ENCODE measurements at regions not wholly inside any gene's neighbourhood (a gene's known extent, or its start where the extent isn't known, plus 50 kb on each side); places are given as distances from the start of the nearest gene placed in this dataset.

- CTCF ChIA-PET (ENCODE audit: partially characterized antibody): interaction anchor here (0.6 to 8.2 kb wide), 9 partner anchors 10 to 297 kb away, joined by 3 to 77 read pairs (median 3); no protein-coding TSS in a partner anchor
- H3K9me3 ChIP-seq (ENCODE audit: insufficient read depth in 2 of 2, low read depth in 1 of 2, low read length in 1 of 2): no peaks in the 10 kb centered on the region
- no peaks in the 10 kb centered on the region for H4K20me1 ChIP-seq (replicated peaks in 1 of 2; ENCODE audit: control insufficient read depth in 1 of 2, insufficient read depth in 2 of 2, low read length in 2 of 2)
- H4K91ac ChIP-seq (replicated peaks; ENCODE audit: insufficient read length, low read length): no peak overlapping the region
- H4K5ac ChIP-seq (ENCODE audit: insufficient read length, low read depth, low read length): no peak overlapping the region
- H3K4me3 ChIP-seq (ENCODE audit: extremely low read depth in 1 of 4, insufficient read depth in 2 of 4, low read depth in 3 of 4, low read length in 4 of 4): no peak overlapping the region
- H2BK20ac ChIP-seq (ENCODE audit: low read length): no peak overlapping the region
- no peak overlapping the region for H3K56ac ChIP-seq (replicated peaks; ENCODE audit: insufficient read length, low read depth, low read length)
- no peak overlapping the region for H3K18ac ChIP-seq (ENCODE audit: extremely low read depth, low read length)
- POLR2A ChIA-PET (ENCODE audit: partially characterized antibody): no interaction called here
- no peak overlapping the region for H3K4me2 ChIP-seq (ENCODE audit: insufficient read depth in 1 of 2, low read depth in 2 of 2, low read length in 2 of 2)
- no peak overlapping the region for H3K9ac ChIP-seq (replicated peaks in 1 of 4; ENCODE audit: extremely low read depth in 1 of 4, low read depth in 3 of 4, low read length in 3 of 4)
- no peaks in the 10 kb centered on the region for H3K79me2 ChIP-seq (ENCODE audit: control insufficient read depth in 1 of 2, insufficient read depth in 2 of 2, low read length in 2 of 2)
- H3K36me3 ChIP-seq (ENCODE audit: control insufficient read depth in 2 of 4, insufficient read depth in 4 of 4, low read length in 3 of 4): no peaks in the 10 kb centered on the region
- no peak overlapping the region for H2BK5ac ChIP-seq (ENCODE audit: low read depth, low read length)
- H3K14ac ChIP-seq (ENCODE audit: insufficient read length): no peak overlapping the region
- no peak overlapping the region for H3K4ac ChIP-seq (replicated peaks; ENCODE audit: insufficient read length, low read depth, low read length)
- no peak for TF ChIP-seq KDM1A (IDR thresholded peaks at IDR 0.05; ENCODE audit: borderline replicate concordance, low read length)
- no peak for TF ChIP-seq JUND (IDR thresholded peaks at IDR 0.05; ENCODE audit: low read length)
- TF ChIP-seq HDAC2 (IDR thresholded peaks at IDR 0.05; ENCODE audit: borderline replicate concordance in 1 of 2, low read depth in 2 of 2, low read length in 2 of 2): no peak
- TF ChIP-seq GTF2F1 (IDR thresholded peaks at IDR 0.05; ENCODE audit: borderline replicate concordance, low read depth, low read length): no peak
- no peak for TF ChIP-seq SP1 (IDR thresholded peaks at IDR 0.05; ENCODE audit: low read depth, low read length)
- no peak for TF ChIP-seq SIX5 (IDR thresholded peaks at IDR 0.05; ENCODE audit: low read depth, low read length)
- no peak for TF ChIP-seq CREB1 (IDR thresholded peaks at IDR 0.05)
- no peak for TF ChIP-seq CBX5 (IDR thresholded peaks at IDR 0.05; ENCODE audit: low read depth, low read length)
- no peak for TF ChIP-seq SP2 (IDR thresholded peaks at IDR 0.05; ENCODE audit: low read length)
- no peak for TF ChIP-seq POLR2A (IDR thresholded peaks at IDR 0.05; ENCODE audit: control extremely low read depth in 1 of 2, low read depth in 2 of 2, low read length in 2 of 2)
- no peak for TF ChIP-seq TAF7 (optimal IDR thresholded peaks at IDR 0.05; ENCODE audit: borderline replicate concordance, low read depth, low read length)
- no peak for TF ChIP-seq POU5F1 (IDR thresholded peaks at IDR 0.05; ENCODE audit: low read depth, low read length)
- no peak for TF ChIP-seq EZH2 (IDR thresholded peaks at IDR 0.05; ENCODE audit: low read depth, low read length, severe bottlenecking)
- no peak for TF ChIP-seq SIN3A (conservative IDR thresholded peaks at IDR 0.05 in 1 of 2, IDR thresholded peaks at IDR 0.05 in 1 of 2; ENCODE audit: low read depth in 1 of 2, low read length in 2 of 2)
- no peak for TF ChIP-seq RFX5 (IDR thresholded peaks at IDR 0.05; ENCODE audit: borderline replicate concordance, low read depth, low read length)
- no peaks in the 10 kb centered on the region for H3K23me2 ChIP-seq (ENCODE audit: low read depth, low read length)
- no peak overlapping the region for H4K8ac ChIP-seq (ENCODE audit: extremely low read depth, insufficient read depth, low read length)
- no peak overlapping the region for H3K27ac ChIP-seq (ENCODE audit: low read depth, low read length)
- FAIRE-seq (no peak), DNase-seq (ENCODE audit: low read depth in 1 of 2, low spot score in 2 of 2) (no peak)
- H3K4me1 ChIP-seq (replicated peaks in 1 of 4; ENCODE audit: control insufficient read depth in 3 of 4, insufficient read depth in 4 of 4, low read length in 3 of 4): peaks cover 0 to 3% (median 1%) of the 10 kb centered on the region in 4 experiments; a peak in 4 of 7 replicates
- H2BK15ac ChIP-seq (ENCODE audit: low read length): no peak overlapping the region
- H3K23ac ChIP-seq (ENCODE audit: insufficient read length): no peak overlapping the region
- no peak overlapping the region for H2AK5ac ChIP-seq (ENCODE audit: low read depth, low read length)
- no peaks in the 10 kb centered on the region for H3K79me1 ChIP-seq (ENCODE audit: low read depth, low read length)
- H2BK12ac ChIP-seq (ENCODE audit: low read depth, low read length): no peak overlapping the region
- H2BK120ac ChIP-seq (replicated peaks; ENCODE audit: low read depth, low read length): no peak overlapping the region
- H2AFZ ChIP-seq (ENCODE audit: low read length): no peak overlapping the region
- no peaks in the 10 kb centered on the region for H3K27me3 ChIP-seq (replicated peaks in 1 of 4; ENCODE audit: control insufficient read depth in 3 of 4, extremely low read depth in 1 of 4, insufficient read depth in 3 of 4, low read length in 3 of 4)
- WGBS, 2 experiments (ENCODE audit: extremely low coverage in 1 of 2, insufficient coverage in 1 of 2, insufficient read length in 1 of 2, insufficient replicate concordance in 2 of 2, low coverage in 1 of 2, low lambda C conversion rate in 2 of 2, missing lambda C conversion rate in 1 of 2): 96% methylated on average over 5 of the region's 5 CpGs; no CpG with 5 or more reads in 1 of the 2 experiments
These were observed 178.1 kb upstream of the TSC22D2 start for GRCh38 chr3:150230037-150230436.
